A172 (cell line): ENCODE measurements at regions not wholly inside any gene's neighbourhood (a gene's known extent, or its start where the extent isn't known, plus 50 kb on each side); places are given as distances from the start of the nearest gene placed in this dataset.

Experiments used
- DNase-seq: peaks from one replicate; pipeline ENCODE4 v3.0.0-alpha.2; 2015; ENCODE audit warnings: low spot score

- peak; percentile 62 for DNase-seq
Observed at GRCh38 chr1:30379684-30380624, 343.4 kb downstream of the MATN1 start.

- DNase-seq, result peak; percentile 74
Observed at GRCh38 chr1:30378991-30379581, 344.3 kb downstream of the MATN1 start.

GRCh38 chr1:30378003-30378596 is 345.3 kb downstream of the MATN1 start:
- DNase-seq, result no peak

- DNase-seq, result no peak
Observed at GRCh38 chr1:30377230-30378002, 346.0 kb downstream of the MATN1 start.

- no peak for DNase-seq
Observed at GRCh38 chr1:30376054-30376697, 347.2 kb downstream of the MATN1 start.

- no peak for DNase-seq
Observed at GRCh38 chr1:30375156-30375555, 348.2 kb downstream of the MATN1 start.

GRCh38 chr1:30374400-30375070 is 348.9 kb downstream of the MATN1 start:
- DNase-seq, result no peak

- no peak for DNase-seq
Observed at GRCh38 chr1:30373471-30374399, 349.6 kb downstream of the MATN1 start.

GRCh38 chr1:30372792-30373433 is 350.5 kb downstream of the MATN1 start:
- no peak for DNase-seq

- no peak for DNase-seq
Observed at GRCh38 chr1:30371888-30372791, 351.2 kb downstream of the MATN1 start.

- no peak for DNase-seq
Observed at GRCh38 chr1:30371179-30371788, 352.1 kb downstream of the MATN1 start.

GRCh38 chr1:30368651-30369240 is 354.6 kb downstream of the MATN1 start:
- no peak for DNase-seq

- peak; percentile 9 for DNase-seq
Observed at GRCh38 chr1:30366911-30367310, 356.5 kb downstream of the MATN1 start.

GRCh38 chr1:30366199-30366598 is 357.2 kb downstream of the MATN1 start:
- no peak for DNase-seq

GRCh38 chr1:30365596-30365995 is 357.8 kb downstream of the MATN1 start:
- no peak for DNase-seq

GRCh38 chr1:30363031-30363430 is 360.4 kb downstream of the MATN1 start:
- DNase-seq, result no peak

- DNase-seq, result no peak
Observed at GRCh38 chr1:30362603-30362990, 360.8 kb downstream of the MATN1 start.
